Large intestine (tissue), 3 donors: ENCODE measurements at regions not wholly inside any gene's neighbourhood (a gene's known extent, or its start where the extent isn't known, plus 50 kb on each side); places are given as distances from the start of the nearest gene placed in this dataset.
"Not testable (repeated sequence)": the region's sequence is repeated elsewhere in the genome, so short reads cannot be mapped to it uniquely, and the experiment has no call there.

Experiments
- DNase-seq, 2 donors: peaks; one replicate each; pipeline versions ENCODE4 v3.0.0 to v3.0.0-alpha.2; 2013
- H3K27ac ChIP-seq: one replicate; pipeline ENCODE4 v1.5.1; 2013; ENCODE audit warnings: low read length
- H3K27me3 ChIP-seq: 2 replicates; pipeline ENCODE4 v1.6.1; 2013; ENCODE audit warnings: low read length; ENCODE audit not compliant: control insufficient read depth, insufficient read depth
- H3K36me3 ChIP-seq: 2 replicates; pipeline ENCODE4 v1.6.1; 2013; ENCODE audit warnings: low read length; ENCODE audit not compliant: control insufficient read depth, insufficient read depth
- H3K4me1 ChIP-seq: one replicate; pipeline ENCODE4 v1.6.1; 2013; ENCODE audit warnings: low read length; ENCODE audit not compliant: control insufficient read depth, insufficient read depth
- H3K4me3 ChIP-seq: one replicate; pipeline ENCODE4 v1.5.1; 2013; ENCODE audit warnings: low read length
- H3K9me3 ChIP-seq: one replicate; pipeline ENCODE4 v1.6.1; 2013; ENCODE audit warnings: mild to moderate bottlenecking, low read depth, low read length, moderate library complexity; ENCODE audit not compliant: control insufficient read depth
- WGBS: methylation state at CpG from one replicate; pipeline ENCODE4 v1.1.5; 2013; ENCODE audit warnings: low lambda C conversion rate; ENCODE audit not compliant: insufficient coverage; 5-methylcytosine and 5-hydroxymethylcytosine counted together

GRCh38 chr10:109664554-109664953 is 258.8 kb downstream of the XPNPEP1 start:
- peaks cover 12% of the 10 kb centered on the region for H3K9me3 ChIP-seq
- DNase-seq, result no peak
- no peaks in the 10 kb centered on the region for H3K27me3 ChIP-seq
- H3K4me1 ChIP-seq, result peaks cover 5% of the 10 kb centered on the region
- WGBS, result no CpG with 5 or more reads among the region's 4 CpGs
- H3K36me3 ChIP-seq, result no peaks in the 10 kb centered on the region
- no peak overlapping the region for H3K4me3 ChIP-seq
- H3K27ac ChIP-seq, result no peak overlapping the region

GRCh38 chr10:109663122-109663521 is 260.2 kb downstream of the XPNPEP1 start:
- Histone ChIP-seq H3K4me3 (no peak overlapping the region), H3K4me1 (peaks cover 5% of the 10 kb centered on the region), H3K9me3 (peaks cover 12% of the 10 kb centered on the region), H3K36me3 (no peaks in the 10 kb centered on the region), H3K27ac (no peak overlapping the region), H3K27me3 (no peaks in the 10 kb centered on the region)
- WGBS, result no CpG with 5 or more reads among the region's 6 CpGs
- no peak for DNase-seq

GRCh38 chr10:109652612-109653011 is 270.7 kb downstream of the XPNPEP1 start:
- DNase-seq, H3K4me3 ChIP-seq, H3K27ac ChIP-seq, H3K4me1 ChIP-seq, H3K9me3 ChIP-seq, H3K36me3 ChIP-seq, H3K27me3 ChIP-seq: not testable (repeated sequence)
- WGBS, result no CpG with 5 or more reads among the region's 12 CpGs

- Histone ChIP-seq H3K36me3 (no peaks in the 10 kb centered on the region), H3K4me1 (no peaks in the 10 kb centered on the region), H3K9me3 (no peaks in the 10 kb centered on the region), H3K4me3 (no peak overlapping the region), H3K27ac (no peak overlapping the region), H3K27me3 (no peaks in the 10 kb centered on the region)
- DNase-seq, result no peak
- no CpG with 5 or more reads among the region's 1 CpG for WGBS
Measured at GRCh38 chr10:109650228-109650627, 273.1 kb downstream of the XPNPEP1 start.

GRCh38 chr10:109647627-109648026 is 275.7 kb downstream of the XPNPEP1 start:
- no peak overlapping the region for H3K4me3 ChIP-seq
- H3K36me3 ChIP-seq, result no peaks in the 10 kb centered on the region
- DNase-seq, result no peak
- no CpG with 5 or more reads among the region's 5 CpGs for WGBS
- H3K27ac ChIP-seq, result no peak overlapping the region
- H3K9me3 ChIP-seq, result no peaks in the 10 kb centered on the region
- no peaks in the 10 kb centered on the region for H3K4me1 ChIP-seq
- H3K27me3 ChIP-seq, result no peaks in the 10 kb centered on the region

GRCh38 chr10:109633846-109634245 is 289.5 kb downstream of the XPNPEP1 start:
- H3K27me3 ChIP-seq, result no peaks in the 10 kb centered on the region
- H3K9me3 ChIP-seq, result no peaks in the 10 kb centered on the region
- H3K4me1 ChIP-seq, result no peaks in the 10 kb centered on the region
- H3K36me3 ChIP-seq, result no peaks in the 10 kb centered on the region
- no peak overlapping the region for H3K27ac ChIP-seq
- H3K4me3 ChIP-seq, result no peak overlapping the region
- no peak for DNase-seq

- not testable (repeated sequence) for H3K27ac ChIP-seq, H3K4me1 ChIP-seq, H3K36me3 ChIP-seq, DNase-seq, H3K9me3 ChIP-seq, H3K27me3 ChIP-seq, H3K4me3 ChIP-seq
Measured at GRCh38 chr10:109633017-109633416, 290.3 kb downstream of the XPNPEP1 start.

- peak; percentile 72 to 88 for DNase-seq
- WGBS, result no CpG with 5 or more reads among the region's 2 CpGs
- peak overlapping the region; percentile 13 for H3K27ac ChIP-seq
Measured at GRCh38 chr10:109624939-109625338, 298.4 kb downstream of the XPNPEP1 start.

GRCh38 chr10:109622566-109622965 is 300.7 kb downstream of the XPNPEP1 start:
- H3K9me3 ChIP-seq, result no peaks in the 10 kb centered on the region
- WGBS, result no CpG with 5 or more reads among the region's 3 CpGs

More at GRCh38 chr10:109624939-109625338, 298.4 kb downstream of the XPNPEP1 start:
- no peak overlapping the region for H3K4me3 ChIP-seq
- no peaks in the 10 kb centered on the region for H3K36me3 ChIP-seq
- H3K9me3 ChIP-seq, result no peaks in the 10 kb centered on the region
- peaks cover 37% of the 10 kb centered on the region for H3K4me1 ChIP-seq
- no peaks in the 10 kb centered on the region for H3K27me3 ChIP-seq

GRCh38 chr10:109620396-109620795 is 302.9 kb downstream of the XPNPEP1 start:
- Histone ChIP-seq H3K4me3 (no peak overlapping the region), H3K27ac (peak overlapping the region; percentile 29), H3K36me3 (no peaks in the 10 kb centered on the region), H3K27me3 (no peaks in the 10 kb centered on the region), H3K9me3 (no peaks in the 10 kb centered on the region), H3K4me1 (peaks cover 56% of the 10 kb centered on the region)
- DNase-seq, result no peak
- WGBS, result no CpG with 5 or more reads among the region's 3 CpGs

More at GRCh38 chr10:109622566-109622965, 300.7 kb downstream of the XPNPEP1 start:
- no peaks in the 10 kb centered on the region for H3K36me3 ChIP-seq
- peaks cover 53% of the 10 kb centered on the region for H3K4me1 ChIP-seq
- H3K4me3 ChIP-seq, result no peak overlapping the region
- H3K27me3 ChIP-seq, result no peaks in the 10 kb centered on the region
- no peak overlapping the region for H3K27ac ChIP-seq
- no peak for DNase-seq

- H3K27ac ChIP-seq, result peak overlapping the region; percentile 29
- 17% methylated on average over 1 of the region's 1 CpG for WGBS
- peak; percentile 14 to 43 for DNase-seq
Measured at GRCh38 chr10:109619914-109620313, 303.4 kb downstream of the XPNPEP1 start.

More at GRCh38 chr10:109619914-109620313, 303.4 kb downstream of the XPNPEP1 start:
- H3K27me3 ChIP-seq, result no peaks in the 10 kb centered on the region
- no peaks in the 10 kb centered on the region for H3K36me3 ChIP-seq
- H3K9me3 ChIP-seq, result no peaks in the 10 kb centered on the region
- H3K4me3 ChIP-seq, result no peak overlapping the region
- H3K4me1 ChIP-seq, result peaks cover 52% of the 10 kb centered on the region
